PC-9 (cell line): ENCODE measurements at regions not wholly inside any gene's neighbourhood (a gene's known extent, or its start where the extent isn't known, plus 50 kb on each side); places are given as distances from the start of the nearest gene placed in this dataset.

Experiments
- BruUV-seq: library from RNA; stranded (reverse); fragments of 400-500 nt; replicated peaks from 2 replicates; lab custom pipeline; 2021; lab: Mats Ljungman, UMichigan
- CTCF ChIA-PET: fragments of 300-600 bp; sonication (Branson Sonifier 250); formaldehyde crosslinking; loops from one replicate; lab custom pipeline; 2022; ENCODE audit warnings: antibody characterized with exemption; lab: Charles Lee
- POLR2A ChIA-PET: fragments of 300-600 bp; sonication (Branson Sonifier 250); formaldehyde crosslinking; loops from one replicate; lab custom pipeline; 2022; ENCODE audit warnings: antibody characterized with exemption; ENCODE audit not compliant: unreplicated experiment; lab: Charles Lee
- DNase-seq, 2 experiments: peaks; one replicate each; pipeline versions ENCODE4 v3.0.0 to v3.0.0-alpha.2; 2015 to 2022; ENCODE audit warnings: mixed read lengths in 1 of 2
- H2AFZ ChIP-seq: fragments of 200-600 bp; sonication (generic); 2 replicates; pipeline ENCODE4 v1.8.1; 2017; ENCODE audit warnings: antibody characterized with exemption
- H3F3A ChIP-seq: fragments of 200-600 bp; sonication (generic); 2 replicates; pipeline ENCODE4 v1.8.1; 2017; ENCODE audit warnings: antibody characterized with exemption, mild to moderate bottlenecking, low read depth; ENCODE audit not compliant: insufficient read depth
- H3K27ac ChIP-seq: fragments of 200-600 bp; sonication (generic); 2 replicates; pipeline ENCODE4 v1.6.1; 2016; ENCODE audit warnings: mixed run types
- H3K27me3 ChIP-seq: fragments of 200-600 bp; sonication (generic); 2 replicates; pipeline ENCODE4 v1.6.1; 2016; ENCODE audit warnings: low read depth, mixed run types; ENCODE audit not compliant: insufficient read depth
- H3K36me3 ChIP-seq: fragments of 200-600 bp; sonication (generic); 2 replicates; pipeline ENCODE4 v1.6.1; 2016; ENCODE audit warnings: low read depth, mixed run types
- H3K4me1 ChIP-seq: fragments of 200-600 bp; sonication (generic); replicated peaks from 2 replicates; pipeline ENCODE4 v1.6.1; 2016; ENCODE audit warnings: mixed run types; ENCODE audit not compliant: insufficient read depth
- H3K4me2 ChIP-seq: fragments of 200-600 bp; sonication (generic); 2 replicates; pipeline ENCODE4 v1.6.1; 2017; ENCODE audit warnings: mixed run types
- H3K4me3 ChIP-seq: fragments of 200-600 bp; sonication (generic); 2 replicates; pipeline ENCODE4 v1.6.1; 2016; ENCODE audit warnings: mixed run types
- H3K79me2 ChIP-seq: fragments of 200-600 bp; sonication (generic); 2 replicates; pipeline ENCODE4 v1.6.1; 2017; ENCODE audit warnings: low read depth, mixed run types
- H3K9me2 ChIP-seq: fragments of 200-600 bp; sonication (generic); 2 replicates; pipeline ENCODE4 v1.8.1; 2017; ENCODE audit warnings: mild to moderate bottlenecking; ENCODE audit not compliant: insufficient read depth
- H3K9me3 ChIP-seq: fragments of 200-600 bp; sonication (generic); 2 replicates; pipeline ENCODE4 v1.8.1; 2016; ENCODE audit warnings: low read depth; ENCODE audit not compliant: insufficient read depth
- H4K20me1 ChIP-seq: fragments of 200-600 bp; sonication (generic); 2 replicates; pipeline ENCODE4 v1.8.1; 2017; ENCODE audit not compliant: insufficient read depth
- EZH2 ChIP-seq: fragments of 200-600 bp; sonication (generic); IDR thresholded peaks from 2 replicates; pipeline ENCODE4 v1.8.0; 2017; ENCODE audit warnings: antibody characterized with exemption, low read depth
- intact Hi-C: fragments of 100-400 bp; cut with micrococcal nuclease; formaldehyde crosslinking; loops from one replicate; pipeline ENCODE4 v1.10.0; 2022; ENCODE audit not compliant: unreplicated experiment
- TF ChIP-seq, protein P1 (sequence below): fragments of 200-600 bp; sonication (generic); conservative IDR thresholded peaks from 2 replicates; pipeline ENCODE4 v1.6.1; 2017; ENCODE audit warnings: mixed run types, antibody characterized with exemption, mild to moderate bottlenecking, moderate library complexity

DNA sequence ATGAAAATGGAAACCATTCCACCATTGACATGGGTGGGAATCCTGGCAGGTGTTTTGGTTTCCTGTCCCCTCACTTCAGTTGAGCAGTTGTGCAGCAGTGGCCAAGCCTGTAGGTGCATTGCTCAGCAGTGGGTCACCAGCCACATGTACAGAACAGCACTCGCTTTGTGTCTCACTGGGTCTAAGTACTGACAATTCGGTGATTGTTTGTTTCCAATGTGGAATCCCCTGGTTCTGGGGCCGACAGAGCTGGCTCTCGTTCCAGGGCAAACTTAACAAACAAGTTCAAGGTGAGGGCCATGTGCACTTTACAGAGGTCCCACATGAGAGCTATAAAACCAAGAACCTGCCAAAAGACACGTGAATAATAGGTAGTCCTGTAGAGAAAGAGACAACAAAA, 54.1 kb upstream of the SPATA13 start:
- Histone ChIP-seq H2AFZ (no peak overlapping the region), H3K4me2 (no peak overlapping the region), H4K20me1 (no peaks in the 10 kb centered on the region), H3F3A (no peaks in the 10 kb centered on the region), H3K79me2 (no peaks in the 10 kb centered on the region), H3K4me3 (no peak overlapping the region), H3K27ac (no peak overlapping the region), H3K9me3 (no peaks in the 10 kb centered on the region), H3K36me3 (no peaks in the 10 kb centered on the region), H3K4me1 (no peaks in the 10 kb centered on the region), H3K9me2 (peaks cover 3% of the 10 kb centered on the region; the same call in 1 of the 2 replicates), H3K27me3 (no peaks in the 10 kb centered on the region)
- no TSS peak for BruUV-seq
- TF ChIP-seq, protein P1, sequence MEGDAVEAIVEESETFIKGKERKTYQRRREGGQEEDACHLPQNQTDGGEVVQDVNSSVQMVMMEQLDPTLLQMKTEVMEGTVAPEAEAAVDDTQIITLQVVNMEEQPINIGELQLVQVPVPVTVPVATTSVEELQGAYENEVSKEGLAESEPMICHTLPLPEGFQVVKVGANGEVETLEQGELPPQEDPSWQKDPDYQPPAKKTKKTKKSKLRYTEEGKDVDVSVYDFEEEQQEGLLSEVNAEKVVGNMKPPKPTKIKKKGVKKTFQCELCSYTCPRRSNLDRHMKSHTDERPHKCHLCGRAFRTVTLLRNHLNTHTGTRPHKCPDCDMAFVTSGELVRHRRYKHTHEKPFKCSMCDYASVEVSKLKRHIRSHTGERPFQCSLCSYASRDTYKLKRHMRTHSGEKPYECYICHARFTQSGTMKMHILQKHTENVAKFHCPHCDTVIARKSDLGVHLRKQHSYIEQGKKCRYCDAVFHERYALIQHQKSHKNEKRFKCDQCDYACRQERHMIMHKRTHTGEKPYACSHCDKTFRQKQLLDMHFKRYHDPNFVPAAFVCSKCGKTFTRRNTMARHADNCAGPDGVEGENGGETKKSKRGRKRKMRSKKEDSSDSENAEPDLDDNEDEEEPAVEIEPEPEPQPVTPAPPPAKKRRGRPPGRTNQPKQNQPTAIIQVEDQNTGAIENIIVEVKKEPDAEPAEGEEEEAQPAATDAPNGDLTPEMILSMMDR, result no peak
- no peak for TF ChIP-seq EZH2
- ChIA-PET POLR2A (no interaction called here), CTCF (no interaction called here)
- intact Hi-C loops, result no loop called here
- DNase-seq, result no peak

DNA sequence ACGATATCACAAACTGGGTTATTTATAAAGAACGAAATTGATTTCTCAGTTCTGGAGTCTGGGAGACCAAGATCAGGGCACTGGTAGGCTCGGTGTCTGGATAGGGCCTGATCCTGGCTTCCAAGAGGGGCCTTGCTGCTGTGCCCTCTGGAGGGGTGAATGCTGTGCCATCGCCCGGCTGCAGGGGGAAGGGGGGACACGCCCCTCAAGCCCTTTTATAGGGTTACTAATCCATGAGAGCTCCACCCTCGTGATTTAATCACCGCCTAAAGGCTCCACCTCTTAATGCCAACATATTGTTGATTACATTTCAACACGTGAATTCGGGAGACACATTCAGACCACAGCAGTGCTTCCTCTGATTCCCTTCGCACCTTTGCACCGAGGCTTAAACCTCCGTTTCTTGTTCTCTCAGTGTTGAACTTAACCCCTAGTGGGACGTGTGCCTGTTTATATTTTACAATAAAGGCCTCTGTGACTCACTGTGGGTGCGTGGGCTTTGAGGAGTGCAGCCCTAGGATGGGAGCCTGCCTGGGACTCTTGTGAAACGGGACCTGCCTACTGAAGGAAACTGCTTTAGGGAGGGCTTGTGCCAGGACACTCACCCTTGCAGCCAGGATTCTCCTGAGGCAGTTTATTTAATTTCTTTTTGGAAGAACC, 52.4 kb upstream of the SPATA13 start:
- no peak for DNase-seq
- no TSS peak for BruUV-seq
- Histone ChIP-seq H3K36me3 (no peaks in the 10 kb centered on the region), H3K9me2 (no peaks in the 10 kb centered on the region), H3K27ac (no peak overlapping the region), H3F3A (no peaks in the 10 kb centered on the region), H3K4me1 (no peaks in the 10 kb centered on the region), H3K79me2 (no peaks in the 10 kb centered on the region), H3K4me2 (no peak overlapping the region), H3K27me3 (no peaks in the 10 kb centered on the region), H2AFZ (no peak overlapping the region), H3K9me3 (no peaks in the 10 kb centered on the region), H4K20me1 (no peaks in the 10 kb centered on the region), H3K4me3 (no peak overlapping the region)
- no peak for TF ChIP-seq EZH2
- TF ChIP-seq, protein P1, result no peak
- ChIA-PET POLR2A (no interaction called here), CTCF (interaction anchor here (0.6 kb wide), 1 partner anchor 703 kb away, joined by 3 read pairs; no protein-coding TSS in a partner anchor)
- intact Hi-C loops, result no loop called here

DNA sequence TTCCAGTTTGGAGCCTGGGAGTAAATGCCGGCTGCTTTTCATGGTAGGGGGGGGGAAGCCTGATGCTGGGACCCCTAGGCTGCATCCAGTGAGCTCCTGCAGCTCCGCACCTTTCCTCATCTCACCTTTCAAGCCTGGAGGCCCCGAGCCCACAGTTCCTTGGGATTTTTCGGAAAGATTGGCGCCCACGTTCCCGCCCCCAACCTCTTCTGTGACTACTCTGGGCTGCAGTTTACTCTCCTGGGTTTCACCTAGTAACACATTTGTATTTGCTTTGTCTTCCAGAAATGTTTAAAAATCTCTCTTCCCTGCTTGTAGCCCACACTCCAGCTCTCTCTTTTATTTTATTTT, 51.9 kb upstream of the SPATA13 start:
- Histone ChIP-seq H3F3A (no peaks in the 10 kb centered on the region), H3K9me2 (no peaks in the 10 kb centered on the region), H2AFZ (no peak overlapping the region), H3K4me3 (no peak overlapping the region), H3K27ac (no peak overlapping the region), H3K4me1 (no peaks in the 10 kb centered on the region), H3K27me3 (no peaks in the 10 kb centered on the region), H3K36me3 (no peaks in the 10 kb centered on the region), H3K4me2 (no peak overlapping the region), H3K9me3 (no peaks in the 10 kb centered on the region), H4K20me1 (no peaks in the 10 kb centered on the region), H3K79me2 (no peaks in the 10 kb centered on the region)
- ChIA-PET CTCF (interaction anchor here (0.6 kb wide), 1 partner anchor 704 kb away, joined by 3 read pairs; no protein-coding TSS in a partner anchor), POLR2A (no interaction called here)
- TF ChIP-seq, protein P1, result no peak
- no peak for TF ChIP-seq EZH2
- no peak for DNase-seq
- no TSS peak for BruUV-seq
- intact Hi-C loops, result no loop called here
